ENCODE measurements at regions not wholly inside any gene's neighbourhood (a gene's known extent, or its start where the extent isn't known, plus 50 kb on each side); places are given as distances from the start of the nearest gene placed in this dataset.
"Not testable (repeated sequence)": the region's sequence is repeated elsewhere in the genome, so short reads cannot be mapped to it uniquely, and the experiment has no call there.

- DNase-seq: not testable (repeated sequence)
These were observed 181.1 kb downstream of the TBC1D2B start for GRCh38 chr15:77896147-77897112.

GRCh38 chr15:77895742-77896141 lies 181.8 kb downstream of the TBC1D2B start:
- DNase-seq: no peak

GRCh38 chr15:77895145-77895544 lies 182.4 kb downstream of the TBC1D2B start:
- DNase-seq: not testable (repeated sequence)

GRCh38 chr15:77893671-77894640 lies 183.6 kb downstream of the TBC1D2B start:
- DNase-seq: not testable (repeated sequence)

- DNase-seq: not testable (repeated sequence)
These were observed 184.3 kb downstream of the TBC1D2B start for GRCh38 chr15:77893246-77893645.

- no peak for DNase-seq
These were observed 185.2 kb downstream of the TBC1D2B start for GRCh38 chr15:77892335-77892734.

GRCh38 chr15:77891862-77892261 lies 185.6 kb downstream of the TBC1D2B start:
- DNase-seq: not testable (repeated sequence)

- peak; percentile 53 for DNase-seq
These were observed 186.4 kb downstream of the TBC1D2B start for GRCh38 chr15:77890911-77891801.

GRCh38 chr15:77889828-77890725 lies 187.4 kb downstream of the TBC1D2B start:
- DNase-seq: not testable (repeated sequence)

GRCh38 chr15:77889009-77889806 lies 188.3 kb downstream of the TBC1D2B start:
- no peak for DNase-seq

- DNase-seq: not testable (repeated sequence)
These were observed 189.7 kb downstream of the TBC1D2B start for GRCh38 chr15:77887563-77888429.

- DNase-seq: no peak
These were observed 190.6 kb downstream of the TBC1D2B start for GRCh38 chr15:77886805-77887448.

- DNase-seq: not testable (repeated sequence)
These were observed 191.5 kb downstream of the TBC1D2B start for GRCh38 chr15:77885877-77886500.

- not testable (repeated sequence) for DNase-seq
These were observed 194.5 kb downstream of the TBC1D2B start for GRCh38 chr15:77883012-77883411.

- DNase-seq: no peak
These were observed 195.6 kb downstream of the TBC1D2B start for GRCh38 chr15:77881950-77882349.

GRCh38 chr15:77881535-77881934 lies 196.0 kb downstream of the TBC1D2B start:
- not testable (repeated sequence) for DNase-seq

- DNase-seq: not testable (repeated sequence)
These were observed 198.0 kb downstream of the TBC1D2B start for GRCh38 chr15:77879466-77879865.

All from retina (tissue), 1 donor.